CD4-positive, alpha-beta T cell treated with Interleukin-17A for 4 hours (primary cell): ENCODE measurements at regions not wholly inside any gene's neighbourhood (a gene's known extent, or its start where the extent isn't known, plus 50 kb on each side); places are given as distances from the start of the nearest gene placed in this dataset.
"Not testable (repeated sequence)": the region's sequence is repeated elsewhere in the genome, so short reads cannot be mapped to it uniquely, and the experiment has no call there.

Experiments
- DNase-seq: peaks from one replicate; pipeline ENCODE4 v3.0.0-alpha.2; 2020; ENCODE audit warnings: mixed read lengths

DNA sequence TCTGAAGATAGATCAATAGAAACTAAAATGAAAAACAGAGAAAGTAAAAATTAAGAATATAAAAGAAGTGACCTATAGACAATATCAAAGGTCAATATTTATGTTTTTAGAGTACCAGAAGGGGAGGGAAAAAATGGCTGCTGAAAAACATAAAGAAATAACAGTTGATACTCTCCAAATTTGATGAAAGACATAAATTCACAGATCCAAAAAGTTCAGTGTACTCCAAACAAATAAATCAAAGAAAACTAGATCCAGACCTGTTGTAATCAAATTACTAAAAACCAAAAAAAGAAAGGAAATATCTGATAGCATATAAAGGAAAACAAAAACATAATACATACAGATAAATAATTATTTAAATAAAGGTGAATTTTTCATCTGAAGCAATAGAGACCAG is 1689.1 kb upstream of the TMEFF2 start:
- DNase-seq = no peak

DNA sequence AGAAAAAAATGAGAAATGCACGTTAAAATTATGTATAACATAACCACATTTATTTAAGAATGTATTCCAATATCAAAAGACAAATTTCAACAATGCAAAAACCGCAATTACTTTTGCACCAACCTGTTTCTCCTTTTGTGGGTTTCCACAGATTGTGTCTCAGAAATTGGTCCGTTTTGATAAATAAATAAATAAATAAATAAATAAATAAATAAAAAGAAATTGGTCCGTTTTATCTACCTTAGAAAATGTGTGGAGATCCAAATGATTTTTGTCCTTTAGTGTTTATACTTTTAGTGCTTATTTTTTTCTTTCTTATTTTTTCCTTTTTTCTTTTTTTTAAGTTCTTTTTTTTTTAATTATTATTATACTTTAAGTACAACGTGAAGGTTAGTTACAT is 1682.2 kb upstream of the TMEFF2 start:
- no peak for DNase-seq

DNA sequence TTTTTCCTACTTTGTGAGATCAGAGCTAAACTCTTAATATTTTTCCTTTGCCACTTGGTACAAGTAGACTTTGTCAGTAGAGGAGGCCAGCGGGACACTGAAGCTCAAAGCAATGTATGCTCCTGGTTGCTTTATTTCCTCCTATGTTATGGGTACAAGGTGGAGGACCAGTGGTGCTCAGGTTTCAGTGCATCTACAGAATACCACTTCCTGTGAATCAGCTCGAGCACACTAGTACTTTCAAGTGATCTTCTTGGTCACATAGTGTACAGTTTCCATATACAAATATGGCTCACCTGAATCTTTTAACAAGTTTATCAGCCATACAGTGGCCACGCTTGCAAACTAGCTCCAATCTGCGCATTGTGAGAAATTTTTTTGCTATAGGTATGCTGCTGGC is 1674.8 kb upstream of the TMEFF2 start:
- no peak for DNase-seq

DNA sequence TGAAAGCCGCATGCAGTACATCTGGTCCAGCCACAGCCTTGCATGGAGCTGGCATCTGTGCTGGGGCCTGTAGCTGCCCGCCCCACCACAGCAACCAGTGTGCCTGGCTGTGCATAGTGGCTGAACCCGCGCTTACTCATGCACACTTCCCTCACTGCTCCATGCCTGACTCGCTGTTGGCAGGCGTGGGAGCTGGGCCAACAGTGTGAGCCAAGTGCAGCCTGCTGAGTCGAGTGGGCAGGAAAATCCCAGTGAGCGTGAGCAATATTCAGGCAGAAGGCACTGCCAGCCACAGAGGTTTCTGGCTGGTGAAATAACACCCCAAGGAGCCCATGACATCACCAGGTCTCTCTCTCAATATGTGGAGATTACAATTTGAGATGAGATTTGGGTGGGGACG is 1674.1 kb upstream of the TMEFF2 start:
- no peak for DNase-seq

DNA sequence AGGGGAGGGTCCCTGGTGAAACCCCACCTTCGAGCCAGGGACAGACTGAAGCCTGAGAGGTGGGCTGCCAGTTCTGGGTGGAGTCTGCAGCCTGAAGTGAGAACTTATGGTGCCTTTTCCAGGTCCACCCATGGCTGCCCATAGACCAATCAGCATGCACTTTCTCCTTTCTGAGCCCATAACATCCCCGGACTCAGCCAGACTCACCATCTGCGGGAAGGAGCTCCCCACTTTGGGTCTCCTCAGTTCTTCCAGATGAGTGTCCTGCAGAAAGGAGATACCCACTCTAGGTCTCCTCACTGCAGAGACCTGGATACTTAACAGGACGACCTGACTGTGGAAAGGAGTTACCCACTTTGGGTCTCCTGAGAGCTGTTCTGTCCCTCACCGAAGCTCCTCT is 1673.4 kb upstream of the TMEFF2 start:
- no peak for DNase-seq

DNA sequence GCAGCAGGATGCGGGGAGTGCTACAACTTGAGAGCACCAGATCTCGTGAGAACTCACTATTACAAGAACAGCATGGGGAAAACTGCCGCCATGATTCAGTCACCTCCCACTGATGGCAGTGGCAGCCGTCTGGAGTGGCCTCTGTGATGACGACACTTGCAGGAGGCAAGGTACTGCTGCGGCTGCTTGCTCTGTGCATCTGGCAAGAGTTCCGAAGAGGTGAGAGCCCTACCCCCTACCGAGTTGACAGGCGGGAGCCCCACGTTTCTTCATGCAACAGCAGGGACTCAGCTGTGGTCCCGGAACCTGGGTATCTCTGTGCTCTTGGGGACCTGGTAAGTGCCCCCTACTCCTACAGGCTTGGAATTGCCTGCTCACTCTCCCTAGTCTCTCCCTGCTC is 1672.7 kb upstream of the TMEFF2 start:
- DNase-seq = no peak

DNA sequence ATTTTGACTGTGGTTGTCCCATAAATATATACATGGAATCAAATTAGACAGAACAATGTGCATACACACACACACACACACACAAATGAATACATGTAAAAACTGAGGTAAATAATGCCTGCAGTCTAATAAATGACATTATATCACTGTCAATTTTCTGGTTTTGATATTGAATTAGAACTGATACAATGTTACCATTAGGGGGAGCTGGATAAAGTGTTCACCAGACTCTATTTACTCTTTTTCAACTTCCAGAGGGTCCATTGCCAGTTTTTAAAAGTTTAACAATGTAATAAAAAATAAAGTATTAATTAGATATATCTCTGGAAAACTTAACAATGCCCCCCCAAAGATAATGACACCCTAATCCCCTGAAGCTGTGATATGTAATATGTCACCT is 1666.8 kb upstream of the TMEFF2 start:
- no peak for DNase-seq

DNA sequence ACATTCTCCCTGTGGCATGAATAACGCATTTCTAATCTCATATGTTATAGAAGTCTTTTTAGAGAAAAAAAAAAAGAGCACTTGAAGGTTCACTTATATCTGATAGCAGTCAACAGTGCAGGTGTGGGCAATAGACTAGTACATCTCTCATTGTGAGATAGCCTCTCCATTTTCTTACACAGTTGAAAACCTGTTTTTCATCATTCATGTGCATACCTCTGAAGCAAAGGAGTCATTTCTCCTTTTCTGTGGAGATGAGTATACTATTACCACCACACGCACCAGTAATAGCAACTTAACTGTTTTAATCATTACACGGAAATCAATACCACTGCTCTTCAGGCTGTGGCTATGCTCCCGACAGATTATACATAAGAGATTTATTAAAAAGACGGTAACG is 1653.3 kb upstream of the TMEFF2 start:
- DNase-seq = no peak

DNA sequence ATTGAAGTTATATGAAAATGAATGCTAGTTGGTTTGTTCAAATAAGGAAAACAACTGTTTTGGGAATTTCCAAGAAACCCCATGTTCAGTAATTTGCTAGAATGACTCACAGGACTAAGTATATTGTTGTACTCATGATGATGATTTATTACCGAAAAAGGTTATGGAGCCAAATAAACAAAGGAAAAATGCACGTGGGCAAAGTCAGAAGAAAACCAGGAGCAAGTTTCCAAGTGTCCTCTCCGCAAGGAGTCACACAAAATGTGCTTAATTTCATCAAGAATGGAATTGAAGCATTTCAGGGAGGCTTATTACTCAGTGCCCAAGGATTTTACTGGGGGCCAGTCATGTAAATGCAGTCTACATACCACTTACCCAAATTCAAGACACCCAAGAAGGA is 1652.4 kb upstream of the TMEFF2 start:
- DNase-seq = no peak

DNA sequence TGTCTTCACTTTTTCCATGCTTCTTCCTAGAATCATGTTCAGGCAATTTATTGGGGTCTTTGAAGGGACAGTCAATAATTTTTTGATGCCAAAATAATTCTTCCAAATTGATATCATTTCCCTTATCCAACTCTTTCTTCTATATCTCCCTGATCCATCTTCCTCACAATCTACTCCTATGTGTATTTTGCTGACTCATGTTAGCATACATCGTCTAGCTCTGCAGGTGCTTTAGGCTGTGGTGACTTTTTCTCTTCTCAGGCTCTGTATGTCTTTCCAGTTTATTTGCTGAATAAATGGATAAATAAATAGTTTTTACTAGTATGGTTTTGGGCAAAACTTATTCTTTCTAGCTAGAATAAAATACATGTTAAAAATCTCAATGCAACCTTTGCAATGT is 1650.9 kb upstream of the TMEFF2 start:
- no peak for DNase-seq

DNA sequence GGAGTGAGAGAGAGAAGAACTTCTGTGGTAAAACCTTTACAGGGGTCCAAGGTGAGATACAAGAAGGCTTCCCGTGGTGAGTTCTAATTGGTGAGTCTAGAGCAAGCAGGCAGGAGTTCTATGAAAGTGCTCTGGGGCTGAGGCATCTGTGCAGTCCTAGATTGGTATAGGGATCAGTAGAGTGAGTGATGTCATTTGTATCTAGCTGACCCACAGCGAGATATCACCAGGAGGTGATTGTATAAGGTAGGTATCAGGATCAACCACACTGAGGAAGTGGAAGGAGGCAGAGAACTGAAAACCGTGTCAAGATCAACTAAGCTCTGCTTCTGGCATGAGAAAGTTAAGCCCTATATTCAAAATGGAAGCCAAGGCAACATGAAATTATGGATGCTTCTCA is 1648.9 kb upstream of the TMEFF2 start:
- DNase-seq = no peak

DNA sequence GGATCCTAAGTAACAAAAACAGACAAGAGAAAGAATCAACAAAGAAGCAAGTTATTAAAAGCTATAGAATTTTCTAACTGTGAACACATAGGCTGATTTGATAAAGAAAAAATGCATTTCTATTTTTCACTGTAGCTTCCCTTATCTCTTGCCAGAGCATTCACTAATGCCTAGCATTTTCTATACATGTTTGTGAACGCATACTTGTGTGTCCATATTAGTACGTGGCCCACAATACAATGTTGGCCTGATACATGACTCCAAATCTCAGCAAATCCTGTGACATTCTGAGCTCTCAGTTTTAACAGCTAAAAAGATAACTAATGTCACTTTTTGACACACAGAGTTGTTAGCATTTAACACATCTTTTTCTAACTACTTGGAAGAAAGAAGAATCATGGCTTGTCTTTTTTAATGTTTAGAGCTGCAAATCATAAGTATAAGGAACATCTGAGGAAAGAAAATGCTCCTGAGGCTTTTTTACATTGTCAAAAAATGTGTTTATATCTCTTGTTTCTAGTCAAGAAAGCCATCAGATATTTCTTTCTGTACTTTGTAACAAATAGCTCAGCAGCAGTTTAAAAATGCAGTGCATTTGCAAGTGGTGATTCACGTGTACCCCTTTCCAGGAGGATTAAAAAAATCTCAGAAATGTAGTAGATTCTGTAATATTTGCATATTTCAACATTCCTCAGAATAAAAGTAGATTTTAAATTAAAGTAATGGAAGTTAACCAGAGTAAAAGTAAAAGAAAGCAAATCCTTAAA is 1646.8 kb upstream of the TMEFF2 start:
- no peak for DNase-seq

DNA sequence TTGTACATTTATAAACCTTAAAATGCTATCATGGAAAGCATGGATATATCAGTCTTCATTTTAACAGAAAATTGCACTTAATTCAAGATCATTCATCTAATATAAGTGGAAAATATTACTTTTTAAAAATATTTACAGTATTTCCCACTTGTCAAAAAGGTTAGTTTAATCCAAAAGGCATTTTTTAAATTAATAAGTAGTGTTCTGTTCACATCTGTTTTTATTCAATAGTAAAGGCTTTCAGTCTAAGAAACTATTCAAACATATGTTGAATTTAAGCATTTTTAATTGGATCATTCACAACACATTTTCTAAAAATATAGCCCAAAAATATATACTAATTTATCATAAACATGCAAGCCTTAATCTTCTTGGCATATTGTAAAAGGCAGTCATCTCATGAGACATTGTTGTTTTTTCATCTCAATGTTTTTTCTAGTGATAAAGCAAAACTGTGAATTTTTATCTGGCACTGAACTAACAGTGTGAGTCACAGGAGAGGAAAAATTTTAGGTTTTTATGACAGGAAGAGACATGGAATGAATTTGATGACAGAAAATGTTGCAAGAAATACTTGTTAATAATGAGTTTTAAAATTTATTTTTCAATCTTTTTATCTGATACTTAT is 1642.5 kb upstream of the TMEFF2 start:
- DNase-seq = no peak

DNA sequence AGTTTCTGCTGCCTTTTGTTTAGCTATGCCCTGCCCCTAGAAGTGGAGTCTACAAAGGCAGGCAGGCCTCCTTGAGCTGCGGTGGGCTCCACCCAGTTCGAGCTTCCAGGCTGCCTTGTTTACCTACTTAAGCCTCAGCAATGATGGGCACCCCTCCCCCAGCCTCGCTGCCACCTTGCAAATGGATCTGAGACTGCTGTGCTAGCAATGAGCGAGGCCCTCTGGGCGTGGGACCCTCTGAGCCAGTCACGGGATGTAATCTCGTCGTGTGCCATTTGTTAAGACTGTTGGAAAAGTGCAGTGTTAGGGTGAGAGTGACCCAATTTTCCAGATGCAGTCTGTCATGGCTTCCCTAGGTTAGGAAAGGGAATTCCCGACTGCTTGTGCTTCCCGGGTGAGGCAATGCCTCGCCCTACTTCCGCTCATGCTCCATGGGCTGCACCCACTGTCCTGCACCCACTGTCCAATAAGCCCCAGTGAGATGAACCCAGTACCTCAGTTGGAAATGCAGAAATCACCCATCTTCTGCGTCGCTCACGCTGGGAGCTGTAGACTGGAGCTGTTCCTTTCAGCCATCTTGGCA is 1641.8 kb upstream of the TMEFF2 start:
- not testable (repeated sequence) for DNase-seq

DNA sequence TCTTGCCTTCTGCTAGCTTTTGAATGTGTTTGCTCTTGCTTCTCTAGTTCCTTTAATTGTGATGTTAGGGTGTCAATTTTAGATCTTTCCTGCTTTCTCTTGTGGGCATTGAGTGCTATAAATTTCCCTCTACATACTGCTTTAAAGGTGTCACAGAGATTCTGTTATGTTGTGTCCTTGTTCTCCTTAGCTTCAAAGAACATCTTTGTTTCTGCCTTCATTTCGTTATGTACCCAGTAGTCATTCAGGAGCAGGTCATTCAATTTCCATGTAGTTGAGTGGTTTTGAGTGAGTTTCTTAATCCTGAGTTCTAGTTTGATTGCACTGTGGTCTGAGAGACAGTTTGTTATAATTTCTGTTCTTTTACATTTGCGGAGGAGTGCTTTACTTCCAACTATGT is 1639.2 kb upstream of the TMEFF2 start:
- DNase-seq = not testable (repeated sequence)

DNA sequence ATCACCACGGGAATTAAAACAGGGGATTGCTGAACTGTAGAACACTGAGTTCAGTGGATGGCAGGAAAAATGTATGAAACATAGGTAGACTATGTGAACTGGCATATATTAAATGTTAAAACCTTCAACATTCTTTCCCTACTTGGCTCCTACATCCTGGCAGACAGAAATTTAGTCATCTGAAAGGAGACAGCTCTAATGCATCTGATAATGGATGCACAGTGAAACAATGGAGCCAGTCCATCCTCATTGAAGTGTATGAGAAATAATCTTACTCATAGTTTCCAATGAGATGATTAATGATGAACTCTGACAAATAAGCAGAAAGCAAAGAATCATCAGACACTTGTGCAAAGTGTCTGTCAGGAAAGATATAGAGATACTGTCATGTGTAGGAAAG is 1629.7 kb upstream of the TMEFF2 start:
- DNase-seq = no peak

DNA sequence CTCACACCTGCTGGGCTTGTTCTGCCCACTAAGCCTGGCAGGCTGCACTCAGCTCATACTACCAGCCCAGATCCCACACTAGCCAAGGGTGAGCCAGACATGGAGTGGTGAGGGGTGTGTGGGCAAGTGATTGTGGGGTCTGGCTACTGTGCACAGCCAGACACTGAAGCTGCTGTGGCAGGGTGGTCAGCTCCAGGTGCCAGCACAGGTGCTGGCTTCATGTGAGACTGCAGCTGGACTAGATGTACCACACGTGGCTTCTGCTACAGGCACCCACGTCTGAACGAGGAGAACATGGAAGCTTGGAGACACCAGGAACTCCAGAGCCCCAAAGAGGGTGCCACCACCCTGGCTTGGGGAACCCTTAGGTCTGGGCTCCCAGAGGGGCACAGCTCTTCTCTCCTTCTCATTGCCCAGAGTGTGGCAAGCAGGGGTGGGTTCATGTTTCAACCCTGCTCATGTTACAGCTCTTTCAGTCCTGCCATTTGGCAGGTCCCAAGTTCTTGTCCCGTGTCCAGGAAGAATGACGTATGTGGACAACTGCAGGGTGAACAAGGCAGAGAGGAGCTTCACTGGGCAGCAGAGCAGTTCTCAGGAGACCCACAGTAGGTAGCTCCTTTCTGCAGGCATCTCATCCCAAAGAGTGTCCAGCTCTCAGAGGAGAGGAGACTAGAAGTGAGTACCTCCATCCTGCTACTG is 1624.2 kb upstream of the TMEFF2 start:
- no peak for DNase-seq

DNA sequence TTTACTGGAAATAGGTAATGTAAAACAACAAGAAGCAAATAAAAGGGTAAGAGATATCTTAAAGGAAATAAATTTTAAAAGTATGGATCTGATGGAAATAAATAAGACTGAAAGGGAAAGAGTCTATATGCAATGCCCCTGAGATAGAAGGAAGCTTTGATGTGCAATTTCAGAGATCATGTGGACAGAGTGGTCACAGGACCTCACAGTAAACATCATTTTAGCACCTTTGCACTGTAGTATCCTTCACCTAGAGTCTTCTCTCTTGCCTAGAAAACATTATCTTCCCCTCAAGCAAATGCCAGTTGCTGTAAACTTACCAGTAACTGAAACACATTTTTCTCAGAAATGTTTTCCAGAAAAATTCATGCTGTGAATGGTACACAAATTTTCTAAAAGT is 1621.3 kb upstream of the TMEFF2 start:
- no peak for DNase-seq

DNA sequence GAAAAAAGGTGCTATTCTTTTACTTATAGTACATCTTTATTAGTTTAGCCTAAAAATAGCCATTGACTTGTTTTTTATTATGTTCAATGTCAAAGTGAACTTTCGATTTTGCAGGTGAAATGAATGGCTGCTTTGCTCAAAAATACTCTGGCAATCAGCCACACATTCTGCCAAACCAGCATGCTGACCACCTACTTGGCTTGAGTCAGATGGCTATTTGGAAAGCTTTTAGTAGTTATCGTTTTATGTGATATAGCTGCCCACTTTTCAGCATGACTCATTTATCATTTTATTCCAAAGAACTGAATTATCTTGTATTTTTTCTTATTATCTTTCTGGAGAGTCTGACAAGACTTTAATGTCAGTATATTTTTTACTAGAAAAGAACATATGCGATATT is 1615.8 kb upstream of the TMEFF2 start:
- DNase-seq = no peak

DNA sequence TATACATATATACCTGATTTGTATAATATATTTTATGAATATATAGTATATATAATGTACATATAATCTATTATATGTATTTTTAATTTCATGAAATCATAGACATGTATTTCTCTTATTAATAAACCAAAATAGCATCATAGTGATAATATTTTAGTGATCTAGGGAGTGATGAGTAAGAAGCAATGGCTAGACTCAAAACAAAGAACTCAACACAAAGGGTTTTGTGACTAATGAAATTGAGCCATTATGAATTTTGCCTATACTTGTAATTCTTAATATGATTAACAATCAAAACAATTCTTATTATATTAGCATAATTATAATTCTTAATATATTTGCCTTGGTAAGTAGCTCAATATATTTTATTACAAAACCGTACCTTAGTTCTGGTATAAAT is 1614.1 kb upstream of the TMEFF2 start:
- no peak for DNase-seq

DNA sequence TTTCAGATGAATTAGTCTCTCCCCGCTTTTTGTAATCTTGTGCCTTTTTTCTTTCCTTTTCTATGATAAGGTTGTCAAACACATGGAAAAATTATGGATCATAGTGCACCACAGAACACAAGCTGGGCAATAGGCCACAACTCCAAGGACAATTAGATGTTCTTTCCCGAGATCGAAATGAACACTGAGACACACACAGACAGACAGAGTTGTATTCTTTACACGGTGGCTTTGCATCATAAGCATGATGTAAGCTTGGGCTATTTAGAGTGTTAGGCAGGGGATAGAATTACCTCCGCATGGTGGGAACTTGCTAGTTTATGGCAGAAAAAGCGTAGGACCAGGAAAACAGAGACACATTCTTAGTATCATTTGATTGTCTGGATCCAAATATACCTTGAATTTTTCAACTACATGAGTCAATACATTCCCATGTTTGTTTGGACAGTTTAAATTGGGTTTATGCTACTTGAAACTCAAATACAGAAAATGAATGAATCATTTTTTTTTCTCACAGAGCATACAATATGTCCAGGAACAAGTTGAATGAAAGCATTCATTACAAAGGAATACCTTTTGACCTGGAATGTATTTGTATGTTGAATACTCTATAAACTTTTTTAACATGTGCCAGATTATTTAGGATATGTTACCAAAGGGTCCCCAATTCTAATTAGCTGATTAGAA is 1611.5 kb upstream of the TMEFF2 start:
- no peak for DNase-seq

DNA sequence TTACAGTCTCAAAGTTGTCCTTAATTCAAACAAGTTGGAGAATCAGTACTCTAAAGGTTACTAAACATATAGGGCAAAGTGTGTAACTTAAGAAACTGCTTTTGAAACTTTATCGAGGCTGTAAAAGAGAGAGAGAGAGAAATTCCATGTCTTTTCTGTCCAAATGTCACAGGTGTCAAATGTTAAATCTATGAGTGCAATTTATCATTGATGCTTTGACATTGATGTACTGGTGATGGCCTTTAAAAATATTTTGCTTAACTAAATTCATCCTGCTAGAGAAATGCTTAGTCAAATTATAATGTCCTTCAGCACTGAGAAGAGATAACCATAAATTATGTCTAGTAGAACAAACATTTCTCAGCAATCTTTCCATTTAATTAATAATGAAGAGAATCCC is 1602.1 kb upstream of the TMEFF2 start:
- no peak for DNase-seq

DNA sequence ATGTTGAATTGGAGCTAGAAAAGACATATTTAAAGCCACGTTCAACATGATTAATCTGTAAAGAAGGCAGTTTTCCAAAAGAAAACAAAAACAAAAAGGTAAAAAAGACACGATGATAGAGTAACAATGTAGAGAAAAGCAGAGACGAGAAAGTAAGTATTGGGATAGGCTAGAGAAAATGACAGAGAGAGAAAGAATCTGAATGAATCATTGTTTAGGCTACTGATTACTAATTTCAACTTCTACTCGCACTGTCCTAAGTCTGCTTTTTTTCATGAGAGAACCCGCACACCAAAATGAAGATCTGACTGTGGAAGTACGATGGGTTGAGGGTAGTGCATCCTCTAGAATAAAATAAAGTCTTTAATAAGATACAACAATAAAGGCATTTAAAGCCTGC is 1599.2 kb upstream of the TMEFF2 start:
- no peak for DNase-seq
